ENCODE measurements at regions not wholly inside any gene's neighbourhood (a gene's known extent, or its start where the extent isn't known, plus 50 kb on each side); places are given as distances from the start of the nearest gene placed in this dataset.

DNA sequence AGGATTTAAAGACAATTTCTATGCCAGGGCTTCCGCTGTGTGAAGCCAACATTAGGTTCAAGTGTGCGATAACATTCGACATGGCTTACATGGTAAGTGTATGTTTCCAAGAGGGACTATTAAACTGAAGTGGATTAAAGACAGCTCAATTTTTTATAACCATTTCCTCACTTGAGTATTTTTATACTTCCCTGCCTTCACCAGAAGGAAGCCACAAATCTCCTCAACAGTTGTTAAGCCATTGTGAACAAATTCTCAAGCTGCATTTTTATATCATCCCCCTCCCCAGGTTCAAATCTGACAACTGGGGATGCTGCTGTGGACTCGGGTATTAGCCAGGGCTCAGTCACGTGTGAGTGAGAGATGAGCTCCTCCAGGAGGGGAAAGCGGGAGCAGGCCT, 116.3 kb downstream of the RHOU start:
- H3K4me1 ChIP-seq, result no peaks in the 10 kb centered on the region
- H3K27ac ChIP-seq, result no peak overlapping the region
- H3K79me2 ChIP-seq, result no peaks in the 10 kb centered on the region
- no peaks in the 10 kb centered on the region for H3K9me3 ChIP-seq (ENCODE audit: control insufficient read depth, low read length)
- no peaks in the 10 kb centered on the region for H3K27me3 ChIP-seq (ENCODE audit: control insufficient read depth, insufficient read depth, low read length)
- no peak overlapping the region for H3K4me3 ChIP-seq (ENCODE audit: low read depth, low read length)
- H3K4me2 ChIP-seq (ENCODE audit: low read length), result no peak overlapping the region
- TF ChIP-seq, protein P1, sequence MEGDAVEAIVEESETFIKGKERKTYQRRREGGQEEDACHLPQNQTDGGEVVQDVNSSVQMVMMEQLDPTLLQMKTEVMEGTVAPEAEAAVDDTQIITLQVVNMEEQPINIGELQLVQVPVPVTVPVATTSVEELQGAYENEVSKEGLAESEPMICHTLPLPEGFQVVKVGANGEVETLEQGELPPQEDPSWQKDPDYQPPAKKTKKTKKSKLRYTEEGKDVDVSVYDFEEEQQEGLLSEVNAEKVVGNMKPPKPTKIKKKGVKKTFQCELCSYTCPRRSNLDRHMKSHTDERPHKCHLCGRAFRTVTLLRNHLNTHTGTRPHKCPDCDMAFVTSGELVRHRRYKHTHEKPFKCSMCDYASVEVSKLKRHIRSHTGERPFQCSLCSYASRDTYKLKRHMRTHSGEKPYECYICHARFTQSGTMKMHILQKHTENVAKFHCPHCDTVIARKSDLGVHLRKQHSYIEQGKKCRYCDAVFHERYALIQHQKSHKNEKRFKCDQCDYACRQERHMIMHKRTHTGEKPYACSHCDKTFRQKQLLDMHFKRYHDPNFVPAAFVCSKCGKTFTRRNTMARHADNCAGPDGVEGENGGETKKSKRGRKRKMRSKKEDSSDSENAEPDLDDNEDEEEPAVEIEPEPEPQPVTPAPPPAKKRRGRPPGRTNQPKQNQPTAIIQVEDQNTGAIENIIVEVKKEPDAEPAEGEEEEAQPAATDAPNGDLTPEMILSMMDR (IDR thresholded peaks at IDR 0.05), result no peak
- H3K9ac ChIP-seq, result no peak overlapping the region
- H3K36me3 ChIP-seq (ENCODE audit: control insufficient read depth, insufficient read depth, low read length), result no peaks in the 10 kb centered on the region
- no peak overlapping the region for H2AFZ ChIP-seq

- Histone ChIP-seq H3K36me3 (ENCODE audit: control insufficient read depth, insufficient read depth, low read length) (no peaks in the 10 kb centered on the region), H3K9me3 (ENCODE audit: control insufficient read depth, low read length) (no peaks in the 10 kb centered on the region), H3K27ac (no peak overlapping the region), H3K4me3 (ENCODE audit: low read depth, low read length) (no peak overlapping the region), H3K9ac (no peak overlapping the region), H3K4me1 (no peaks in the 10 kb centered on the region), H3K4me2 (ENCODE audit: low read length) (no peak overlapping the region), H2AFZ (no peak overlapping the region), H3K27me3 (ENCODE audit: control insufficient read depth, insufficient read depth, low read length) (no peaks in the 10 kb centered on the region), H3K79me2 (no peaks in the 10 kb centered on the region)
- TF ChIP-seq, protein P1 (IDR thresholded peaks at IDR 0.05), result no peak
Measured at GRCh38 chr1:228852024-228852423, 116.7 kb downstream of the RHOU start.

DNA sequence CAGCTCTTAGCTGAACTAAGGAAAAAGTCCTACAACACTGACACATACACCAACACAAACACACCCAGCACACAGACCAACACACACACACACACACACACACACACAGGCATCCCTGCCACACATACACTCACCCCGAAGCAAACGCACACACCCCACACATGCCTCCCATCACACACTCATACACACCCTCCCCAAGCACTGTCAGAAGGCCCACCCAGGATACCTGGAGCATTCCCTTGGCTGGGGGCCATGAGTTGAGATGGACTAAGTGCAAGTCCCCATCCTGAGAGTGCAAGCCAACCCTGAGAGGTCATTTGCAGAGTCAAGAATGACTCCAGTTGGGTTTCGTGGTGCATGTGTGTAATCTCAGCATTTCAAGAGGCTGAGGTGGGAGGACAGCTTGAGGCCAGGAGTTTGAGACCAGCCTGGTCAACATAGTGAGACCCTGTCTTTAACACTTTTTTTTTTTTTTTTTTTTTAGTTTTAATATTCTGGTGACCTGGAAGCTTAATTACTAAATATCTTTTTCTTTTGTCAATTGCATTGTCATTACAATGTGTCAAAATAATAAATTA, 117.3 kb downstream of the RHOU start:
- H3K4me3 ChIP-seq (ENCODE audit: low read depth, low read length), result no peak overlapping the region
- H3K4me2 ChIP-seq (ENCODE audit: low read length), result no peak overlapping the region
- H3K27me3 ChIP-seq (ENCODE audit: control insufficient read depth, insufficient read depth, low read length), result no peaks in the 10 kb centered on the region
- no peaks in the 10 kb centered on the region for H3K9me3 ChIP-seq (ENCODE audit: control insufficient read depth, low read length)
- no peaks in the 10 kb centered on the region for H3K36me3 ChIP-seq (ENCODE audit: control insufficient read depth, insufficient read depth, low read length)
- no peak overlapping the region for H3K9ac ChIP-seq
- no peaks in the 10 kb centered on the region for H3K4me1 ChIP-seq
- no peak overlapping the region for H3K27ac ChIP-seq
- H2AFZ ChIP-seq, result no peak overlapping the region
- H3K79me2 ChIP-seq, result no peaks in the 10 kb centered on the region
- TF ChIP-seq, protein P1 (IDR thresholded peaks at IDR 0.05), result no peak

DNA sequence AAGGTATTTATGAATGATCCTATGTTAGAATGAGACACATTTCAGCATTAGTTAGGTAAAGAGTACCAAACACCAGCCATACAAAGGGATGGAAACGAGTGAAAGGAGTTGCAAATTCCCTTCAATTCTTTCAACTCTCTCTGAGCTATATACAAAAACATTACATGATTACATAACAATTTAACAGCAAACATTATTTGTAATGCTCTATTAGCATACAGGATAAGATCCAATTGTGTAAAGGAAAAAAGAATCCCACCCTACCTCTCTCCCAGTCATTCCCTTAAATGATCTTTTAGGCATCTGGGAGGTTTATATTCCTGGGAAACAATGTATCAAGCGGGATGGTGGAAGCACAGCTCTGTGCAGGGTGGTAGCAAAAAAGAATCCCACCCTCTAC, 117.9 kb downstream of the RHOU start:
- no peak overlapping the region for H3K4me3 ChIP-seq (ENCODE audit: low read depth, low read length)
- H2AFZ ChIP-seq, result no peak overlapping the region
- no peaks in the 10 kb centered on the region for H3K27me3 ChIP-seq (ENCODE audit: control insufficient read depth, insufficient read depth, low read length)
- no peaks in the 10 kb centered on the region for H3K4me1 ChIP-seq
- no peaks in the 10 kb centered on the region for H3K79me2 ChIP-seq
- no peak overlapping the region for H3K27ac ChIP-seq
- no peaks in the 10 kb centered on the region for H3K9me3 ChIP-seq (ENCODE audit: control insufficient read depth, low read length)
- H3K36me3 ChIP-seq (ENCODE audit: control insufficient read depth, insufficient read depth, low read length), result no peaks in the 10 kb centered on the region
- H3K4me2 ChIP-seq (ENCODE audit: low read length), result no peak overlapping the region
- TF ChIP-seq, protein P1 (IDR thresholded peaks at IDR 0.05), result no peak
- H3K9ac ChIP-seq, result no peak overlapping the region

DNA sequence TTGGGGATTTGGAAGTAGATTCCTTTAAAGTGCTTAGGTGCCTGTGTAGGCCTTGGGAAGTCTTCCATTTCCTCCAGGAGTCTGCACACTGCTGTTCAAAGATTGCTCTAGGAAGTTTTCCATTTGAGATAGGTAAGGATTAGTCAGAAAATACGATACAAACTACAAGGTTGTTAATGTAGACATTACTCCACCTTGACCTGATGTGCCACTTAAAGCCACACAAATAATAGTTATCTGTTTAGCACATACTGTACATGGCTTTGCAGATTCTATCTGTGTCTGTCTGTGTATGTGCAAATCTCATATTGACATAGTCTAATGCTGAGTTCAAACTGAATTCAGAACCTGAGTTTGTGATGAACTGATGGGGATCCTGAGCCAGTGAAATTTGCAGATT, 118.4 kb downstream of the RHOU start:
- H3K9me3 ChIP-seq (ENCODE audit: control insufficient read depth, low read length), result no peaks in the 10 kb centered on the region
- no peak overlapping the region for H2AFZ ChIP-seq
- H3K36me3 ChIP-seq (ENCODE audit: control insufficient read depth, insufficient read depth, low read length), result no peaks in the 10 kb centered on the region
- no peak overlapping the region for H3K4me3 ChIP-seq (ENCODE audit: low read depth, low read length)
- no peak overlapping the region for H3K9ac ChIP-seq
- H3K79me2 ChIP-seq, result no peaks in the 10 kb centered on the region
- H3K4me2 ChIP-seq (ENCODE audit: low read length), result no peak overlapping the region
- no peak overlapping the region for H3K27ac ChIP-seq
- no peaks in the 10 kb centered on the region for H3K4me1 ChIP-seq
- H3K27me3 ChIP-seq (ENCODE audit: control insufficient read depth, insufficient read depth, low read length), result no peaks in the 10 kb centered on the region
- TF ChIP-seq, protein P1 (IDR thresholded peaks at IDR 0.05), result no peak

Data from parathyroid adenoma (tissue), 2 donors.